ENCODE measurements at regions not wholly inside any gene's neighbourhood (a gene's known extent, or its start where the extent isn't known, plus 50 kb on each side); places are given as distances from the start of the nearest gene placed in this dataset.
"Not testable (repeated sequence)": the region's sequence is repeated elsewhere in the genome, so short reads cannot be mapped to it uniquely, and the experiment has no call there.

GRCh38 chr5:159502116-159502515, 171.8 kb upstream of the IL12B start:
- DNase-seq (ENCODE audit: low read depth, low spot score): not testable (repeated sequence)

- DNase-seq (ENCODE audit: low read depth, low spot score): no peak
Observed at GRCh38 chr5:159503236-159503635, 172.9 kb upstream of the IL12B start.

- no peak for DNase-seq (ENCODE audit: low read depth, low spot score)
Observed at GRCh38 chr5:159504106-159504856, 174.0 kb upstream of the IL12B start.

GRCh38 chr5:159504857-159505304, 174.6 kb upstream of the IL12B start:
- DNase-seq (ENCODE audit: low read depth, low spot score): peak; percentile 30

GRCh38 chr5:159507055-159507454, 176.8 kb upstream of the IL12B start:
- DNase-seq (ENCODE audit: low read depth, low spot score): no peak

GRCh38 chr5:159507661-159508060, 177.4 kb upstream of the IL12B start:
- no peak for DNase-seq (ENCODE audit: low read depth, low spot score)

- DNase-seq (ENCODE audit: low read depth, low spot score): no peak
Observed at GRCh38 chr5:159508344-159508743, 178.1 kb upstream of the IL12B start.

GRCh38 chr5:159509002-159509660, 178.8 kb upstream of the IL12B start:
- no peak for DNase-seq (ENCODE audit: low read depth, low spot score)

GRCh38 chr5:159510282-159510681, 180.0 kb upstream of the IL12B start:
- peak; percentile 90 for DNase-seq (ENCODE audit: low read depth, low spot score)

GRCh38 chr5:159511570-159511969, 181.3 kb upstream of the IL12B start:
- no peak for DNase-seq (ENCODE audit: low read depth, low spot score)

- DNase-seq (ENCODE audit: low read depth, low spot score): no peak
Observed at GRCh38 chr5:159512064-159512463, 181.8 kb upstream of the IL12B start.

GRCh38 chr5:159514229-159514810, 184.0 kb upstream of the IL12B start:
- no peak for DNase-seq (ENCODE audit: low read depth, low spot score)

GRCh38 chr5:159515197-159515596, 184.9 kb upstream of the IL12B start:
- DNase-seq (ENCODE audit: low read depth, low spot score): no peak

- DNase-seq (ENCODE audit: low read depth, low spot score): no peak
Observed at GRCh38 chr5:159515909-159516415, 185.7 kb upstream of the IL12B start.

- no peak for DNase-seq (ENCODE audit: low read depth, low spot score)
Observed at GRCh38 chr5:159518371-159518770, 188.1 kb upstream of the IL12B start.

- no peak for DNase-seq (ENCODE audit: low read depth, low spot score)
Observed at GRCh38 chr5:159519365-159519764, 189.1 kb upstream of the IL12B start.

- DNase-seq (ENCODE audit: low read depth, low spot score): no peak
Observed at GRCh38 chr5:159522841-159523240, 192.6 kb upstream of the IL12B start.

GRCh38 chr5:159524279-159524678, 194.0 kb upstream of the IL12B start:
- not testable (repeated sequence) for DNase-seq (ENCODE audit: low read depth, low spot score)

GRCh38 chr5:159525117-159525516, 194.8 kb upstream of the IL12B start:
- no peak for DNase-seq (ENCODE audit: low read depth, low spot score)

GRCh38 chr5:159527546-159528254, 197.4 kb upstream of the IL12B start:
- no peak for DNase-seq (ENCODE audit: low read depth, low spot score)

- no peak for DNase-seq (ENCODE audit: low read depth, low spot score)
Observed at GRCh38 chr5:159531554-159532105, 201.3 kb upstream of the IL12B start.

- no peak for DNase-seq (ENCODE audit: low read depth, low spot score)
Observed at GRCh38 chr5:159533197-159533596, 202.9 kb upstream of the IL12B start.
